T-helper 1 cell (primary cell): ENCODE measurements at regions not wholly inside any gene's neighbourhood (a gene's known extent, or its start where the extent isn't known, plus 50 kb on each side); places are given as distances from the start of the nearest gene placed in this dataset.
"Not testable (repeated sequence)": the region's sequence is repeated elsewhere in the genome, so short reads cannot be mapped to it uniquely, and the experiment has no call there.

Source experiments
- DNase-seq, 5 donors: peaks; one replicate each; pipeline ENCODE4 v3.0.0-alpha.2; 2012 to 2020

GRCh38 chr1:188669728-188670382, 1807.8 kb downstream of the BRINP3 start:
- DNase-seq: no peak

GRCh38 chr1:188670837-188671236, 1806.8 kb downstream of the BRINP3 start:
- DNase-seq: no peak

- DNase-seq: no peak
Measured at GRCh38 chr1:188672153-188672552, 1805.5 kb downstream of the BRINP3 start.

GRCh38 chr1:188689542-188689941, 1788.1 kb downstream of the BRINP3 start:
- DNase-seq: no peak

GRCh38 chr1:188700116-188700515, 1777.5 kb downstream of the BRINP3 start:
- DNase-seq: no peak

- DNase-seq: no peak
Measured at GRCh38 chr1:188706742-188707141, 1770.9 kb downstream of the BRINP3 start.

GRCh38 chr1:188708795-188709535, 1768.7 kb downstream of the BRINP3 start:
- no peak for DNase-seq

- DNase-seq: no peak
Measured at GRCh38 chr1:188715566-188715965, 1762.1 kb downstream of the BRINP3 start.

GRCh38 chr1:188719735-188720134, 1757.9 kb downstream of the BRINP3 start:
- no peak for DNase-seq

GRCh38 chr1:188723332-188724020, 1754.2 kb downstream of the BRINP3 start:
- no peak for DNase-seq

- no peak for DNase-seq
Measured at GRCh38 chr1:188729039-188729438, 1748.6 kb downstream of the BRINP3 start.

- no peak for DNase-seq
Measured at GRCh38 chr1:188735567-188735966, 1742.1 kb downstream of the BRINP3 start.

- DNase-seq: not testable (repeated sequence)
Measured at GRCh38 chr1:188749275-188749674, 1728.4 kb downstream of the BRINP3 start.

GRCh38 chr1:188752027-188752426, 1725.6 kb downstream of the BRINP3 start:
- DNase-seq: not testable (repeated sequence)

- not testable (repeated sequence) for DNase-seq
Measured at GRCh38 chr1:188757747-188758146, 1719.9 kb downstream of the BRINP3 start.

- no peak for DNase-seq
Measured at GRCh38 chr1:188761226-188761625, 1716.4 kb downstream of the BRINP3 start.

- no peak for DNase-seq
Measured at GRCh38 chr1:188762166-188762743, 1715.4 kb downstream of the BRINP3 start.

GRCh38 chr1:188763541-188763940, 1714.1 kb downstream of the BRINP3 start:
- DNase-seq: no peak

GRCh38 chr1:188769181-188769580, 1708.5 kb downstream of the BRINP3 start:
- no peak for DNase-seq

GRCh38 chr1:188769936-188770335, 1707.7 kb downstream of the BRINP3 start:
- DNase-seq: no peak

GRCh38 chr1:188778578-188778977, 1699.1 kb downstream of the BRINP3 start:
- DNase-seq: no peak

GRCh38 chr1:188782220-188782841, 1695.3 kb downstream of the BRINP3 start:
- DNase-seq: no peak

GRCh38 chr1:188794969-188795368, 1682.7 kb downstream of the BRINP3 start:
- DNase-seq: no peak
